SK-N-SH treated with all-trans-retinoic acid at 6 μM for 48 hours (cell line): ENCODE measurements at regions not wholly inside any gene's neighbourhood (a gene's known extent, or its start where the extent isn't known, plus 50 kb on each side); places are given as distances from the start of the nearest gene placed in this dataset.

Experiments used
- ATAC-seq: fragments of 200-7000 bp; cut with Tn5 transposase; 3 replicates; pipeline ENCODE4 v1.9.1; 2020; ENCODE audit warnings: mild to moderate bottlenecking, moderate library complexity
- ARNTL ChIP-seq: fragments of 450-650 bp; formaldehyde crosslinking; IDR thresholded peaks from 2 replicates; pipeline ENCODE4 v1.5.0; 2020; ENCODE audit warnings: low read depth, mild to moderate bottlenecking, moderate library complexity, borderline replicate concordance
- BACH2 ChIP-seq: fragments of 250-450 bp; sonication (Bioruptor Pico); IDR thresholded peaks from 2 replicates; pipeline ENCODE4 v1.9.0; 2021; ENCODE audit warnings: mild to moderate bottlenecking, borderline replicate concordance
- CSDC2 ChIP-seq: fragments of 250-450 bp; sonication (Bioruptor Pico); IDR thresholded peaks from 2 replicates; pipeline ENCODE4 v1.5.0; 2020; ENCODE audit warnings: mild to moderate bottlenecking, moderate library complexity
- ESRRG ChIP-seq: fragments of 250-450 bp; sonication (Bioruptor Pico); IDR thresholded peaks from 2 replicates; pipeline ENCODE4 v1.6.1; 2021; ENCODE audit warnings: mild to moderate bottlenecking
- GLIS3 ChIP-seq: fragments of 250-450 bp; sonication (Bioruptor Pico); IDR thresholded peaks from 2 replicates; pipeline ENCODE4 v1.5.0; 2020; ENCODE audit warnings: mild to moderate bottlenecking, moderate library complexity
- ISL1 ChIP-seq: fragments of 250-450 bp; sonication (Bioruptor Pico); IDR thresholded peaks from 2 replicates; pipeline ENCODE4 v2.1.2; 2022; ENCODE audit warnings: mild to moderate bottlenecking, moderate library complexity
- OSR1 ChIP-seq: fragments of 250-450 bp; sonication (Bioruptor Pico); IDR thresholded peaks from 2 replicates; pipeline ENCODE4 v1.8.0; 2022; ENCODE audit warnings: moderate library complexity, mild to moderate bottlenecking, inconsistent platforms
- PPARA ChIP-seq: fragments of 250-450 bp; sonication (Bioruptor Pico); IDR thresholded peaks from 2 replicates; pipeline ENCODE4 v1.5.0; 2020; ENCODE audit warnings: mild to moderate bottlenecking, borderline replicate concordance
- RARB ChIP-seq: fragments of 250-450 bp; sonication (Bioruptor Pico); IDR thresholded peaks from 2 replicates; pipeline ENCODE4 v1.8.0; 2021; ENCODE audit warnings: mild to moderate bottlenecking, moderate library complexity
- SNAI2 ChIP-seq: fragments of 250-450 bp; sonication (Bioruptor Pico); IDR thresholded peaks from 2 replicates; pipeline ENCODE4 v1.5.0; 2020; ENCODE audit warnings: mild to moderate bottlenecking, moderate library complexity
- TCF4 ChIP-seq: fragments of 250-450 bp; sonication (Bioruptor Pico); IDR thresholded peaks from 2 replicates; pipeline ENCODE4 v1.8.0; 2021; ENCODE audit warnings: mild to moderate bottlenecking, moderate library complexity, borderline replicate concordance
- TOX ChIP-seq: fragments of 250-450 bp; sonication (Bioruptor Pico); IDR thresholded peaks from 2 replicates; pipeline ENCODE4 v1.8.0; 2021; ENCODE audit warnings: mild to moderate bottlenecking, moderate library complexity, borderline replicate concordance
- ZC3H10 ChIP-seq: fragments of 250-450 bp; sonication (Bioruptor Pico); IDR thresholded peaks from 2 replicates; pipeline ENCODE4 v1.5.1; 2021; ENCODE audit warnings: mild to moderate bottlenecking, moderate library complexity
- ZFP3 ChIP-seq: fragments of 250-450 bp; sonication (Bioruptor Pico); IDR thresholded peaks from 2 replicates; pipeline ENCODE4 v1.5.0; 2020; ENCODE audit warnings: mild to moderate bottlenecking, moderate library complexity
- ZFP30 ChIP-seq: fragments of 450-650 bp; formaldehyde crosslinking; IDR thresholded peaks from 2 replicates; pipeline ENCODE4 v1.5.0; 2022; ENCODE audit warnings: mild to moderate bottlenecking, moderate library complexity
- ZNF565 ChIP-seq: fragments of 450-650 bp; formaldehyde crosslinking; conservative IDR thresholded peaks from 2 replicates; pipeline ENCODE4 v1.5.0; 2020; ENCODE audit warnings: low read depth, mild to moderate bottlenecking, moderate library complexity
- ZNF70 ChIP-seq: fragments of 450-650 bp; formaldehyde crosslinking; IDR thresholded peaks from 2 replicates; pipeline ENCODE4 v1.5.0; 2020; ENCODE audit warnings: mild to moderate bottlenecking, moderate library complexity
- ZNF8 ChIP-seq: fragments of 450-650 bp; formaldehyde crosslinking; IDR thresholded peaks from 2 replicates; pipeline ENCODE4 v1.5.0; 2020; ENCODE audit warnings: mild to moderate bottlenecking, moderate library complexity
- TF ChIP-seq, protein P1 (sequence below): fragments of 250-450 bp; sonication (Bioruptor Pico); IDR thresholded peaks from 2 replicates; pipeline ENCODE4 v1.5.0; 2020; ENCODE audit warnings: mild to moderate bottlenecking, moderate library complexity
- TF ChIP-seq, protein P2 (sequence below): fragments of 250-450 bp; sonication (Bioruptor Pico); IDR thresholded peaks from 2 replicates; pipeline ENCODE4 v1.8.0; 2021; ENCODE audit warnings: low read depth, mild to moderate bottlenecking, moderate library complexity, borderline replicate concordance
- TF ChIP-seq, protein P3 (sequence below): fragments of 250-450 bp; sonication (Bioruptor Pico); IDR thresholded peaks from 2 replicates; pipeline ENCODE4 v1.8.0; 2020; ENCODE audit warnings: mild to moderate bottlenecking, moderate library complexity, borderline replicate concordance
- TF ChIP-seq, protein P4 (sequence below): fragments of 250-450 bp; sonication (Bioruptor Pico); IDR thresholded peaks from 2 replicates; pipeline ENCODE4 v1.5.1; 2020; ENCODE audit warnings: low read depth, mild to moderate bottlenecking, moderate library complexity
- TF ChIP-seq, protein P5 (sequence below): fragments of 250-450 bp; sonication (Bioruptor Pico); IDR thresholded peaks from 2 replicates; pipeline ENCODE4 v1.5.1; 2021; ENCODE audit warnings: mild to moderate bottlenecking, moderate library complexity

DNA sequence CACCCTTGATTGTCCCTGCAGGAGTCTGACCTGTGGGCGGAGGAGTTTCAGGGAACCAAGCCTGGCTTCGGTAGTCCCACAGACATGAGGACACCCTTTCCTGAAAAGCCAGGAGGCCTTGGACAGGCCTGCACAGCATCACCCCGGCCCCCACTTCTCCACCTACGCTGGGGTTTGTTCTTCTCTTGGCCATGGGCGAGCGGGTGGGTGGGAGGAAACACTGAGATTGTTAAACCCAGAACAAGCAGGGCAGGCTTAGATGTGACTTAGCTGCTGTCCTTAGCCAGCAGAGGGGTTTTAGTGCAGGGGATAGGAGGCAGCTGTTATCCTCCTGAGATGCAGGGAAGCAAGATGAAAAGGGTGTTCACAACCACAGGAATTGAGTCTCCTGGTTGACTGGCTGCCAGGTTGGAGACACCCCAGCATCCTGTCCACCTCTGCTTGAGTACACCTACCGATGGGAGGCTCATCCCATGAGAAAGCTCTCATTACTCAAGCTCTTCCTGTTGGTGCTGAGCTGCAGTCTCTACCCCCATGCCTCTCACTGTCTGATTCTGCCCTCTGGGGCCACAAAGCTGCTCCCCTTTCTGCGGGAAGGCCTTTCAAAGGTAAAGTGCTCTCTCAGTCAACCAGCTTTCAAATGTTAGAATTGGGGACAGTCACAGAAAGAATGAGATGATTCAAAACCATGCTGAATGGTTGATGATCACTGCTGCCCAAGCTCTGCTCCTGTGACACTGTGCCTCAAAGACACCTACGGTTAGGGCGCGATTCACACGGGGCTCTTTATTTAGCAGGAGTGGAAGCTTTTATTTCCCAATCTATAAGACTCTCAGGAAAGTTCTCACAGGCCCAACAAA, 86.3 kb downstream of the IRF2BPL start:
- no peak for ATAC-seq

DNA sequence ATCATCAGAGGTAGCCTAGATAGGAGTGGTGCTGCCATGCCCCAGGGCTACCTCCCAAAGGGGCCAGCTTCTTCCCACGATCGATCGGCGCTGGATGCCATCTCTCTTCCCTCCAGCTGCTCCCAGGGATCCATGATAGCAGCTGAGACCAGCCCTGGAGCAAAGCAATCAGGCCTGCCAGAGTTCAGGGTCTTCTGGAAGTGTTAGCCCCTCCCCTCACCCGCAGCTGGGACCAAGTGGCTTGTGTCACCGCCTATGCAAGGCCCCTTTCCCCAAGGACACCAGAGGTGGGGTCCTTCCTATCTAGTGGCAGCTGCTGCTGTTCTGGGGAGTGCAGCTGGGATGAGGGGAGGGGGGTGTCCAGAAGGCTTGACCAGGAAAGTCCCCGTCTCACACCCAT, 87.0 kb downstream of the IRF2BPL start:
- no peak for ATAC-seq
- TF ChIP-seq, protein P1, sequence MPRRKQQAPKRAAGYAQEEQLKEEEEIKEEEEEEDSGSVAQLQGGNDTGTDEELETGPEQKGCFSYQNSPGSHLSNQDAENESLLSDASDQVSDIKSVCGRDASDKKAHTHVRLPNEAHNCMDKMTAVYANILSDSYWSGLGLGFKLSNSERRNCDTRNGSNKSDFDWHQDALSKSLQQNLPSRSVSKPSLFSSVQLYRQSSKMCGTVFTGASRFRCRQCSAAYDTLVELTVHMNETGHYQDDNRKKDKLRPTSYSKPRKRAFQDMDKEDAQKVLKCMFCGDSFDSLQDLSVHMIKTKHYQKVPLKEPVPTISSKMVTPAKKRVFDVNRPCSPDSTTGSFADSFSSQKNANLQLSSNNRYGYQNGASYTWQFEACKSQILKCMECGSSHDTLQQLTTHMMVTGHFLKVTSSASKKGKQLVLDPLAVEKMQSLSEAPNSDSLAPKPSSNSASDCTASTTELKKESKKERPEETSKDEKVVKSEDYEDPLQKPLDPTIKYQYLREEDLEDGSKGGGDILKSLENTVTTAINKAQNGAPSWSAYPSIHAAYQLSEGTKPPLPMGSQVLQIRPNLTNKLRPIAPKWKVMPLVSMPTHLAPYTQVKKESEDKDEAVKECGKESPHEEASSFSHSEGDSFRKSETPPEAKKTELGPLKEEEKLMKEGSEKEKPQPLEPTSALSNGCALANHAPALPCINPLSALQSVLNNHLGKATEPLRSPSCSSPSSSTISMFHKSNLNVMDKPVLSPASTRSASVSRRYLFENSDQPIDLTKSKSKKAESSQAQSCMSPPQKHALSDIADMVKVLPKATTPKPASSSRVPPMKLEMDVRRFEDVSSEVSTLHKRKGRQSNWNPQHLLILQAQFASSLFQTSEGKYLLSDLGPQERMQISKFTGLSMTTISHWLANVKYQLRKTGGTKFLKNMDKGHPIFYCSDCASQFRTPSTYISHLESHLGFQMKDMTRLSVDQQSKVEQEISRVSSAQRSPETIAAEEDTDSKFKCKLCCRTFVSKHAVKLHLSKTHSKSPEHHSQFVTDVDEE (CRISPR knock-in tag) = no peak
- TF ChIP-seq ZNF8 (CRISPR knock-in tag) (no peak), RARB (CRISPR knock-in tag) (no peak), CSDC2 (no peak), TOX (CRISPR knock-in tag) (no peak), ZFP30 (CRISPR knock-in tag) (no peak), BACH2 (CRISPR knock-in tag) (no peak), ARNTL (CRISPR knock-in tag) (no peak), TCF4 (CRISPR knock-in tag) (no peak), PPARA (CRISPR knock-in tag) (no peak), ZC3H10 (CRISPR knock-in tag) (no peak), GLIS3 (CRISPR knock-in tag) (no peak), OSR1 (CRISPR knock-in tag) (no peak), ISL1 (no peak), ESRRG (CRISPR knock-in tag) (no peak), ZNF565 (CRISPR knock-in tag) (no peak)
- TF ChIP-seq, protein P2, sequence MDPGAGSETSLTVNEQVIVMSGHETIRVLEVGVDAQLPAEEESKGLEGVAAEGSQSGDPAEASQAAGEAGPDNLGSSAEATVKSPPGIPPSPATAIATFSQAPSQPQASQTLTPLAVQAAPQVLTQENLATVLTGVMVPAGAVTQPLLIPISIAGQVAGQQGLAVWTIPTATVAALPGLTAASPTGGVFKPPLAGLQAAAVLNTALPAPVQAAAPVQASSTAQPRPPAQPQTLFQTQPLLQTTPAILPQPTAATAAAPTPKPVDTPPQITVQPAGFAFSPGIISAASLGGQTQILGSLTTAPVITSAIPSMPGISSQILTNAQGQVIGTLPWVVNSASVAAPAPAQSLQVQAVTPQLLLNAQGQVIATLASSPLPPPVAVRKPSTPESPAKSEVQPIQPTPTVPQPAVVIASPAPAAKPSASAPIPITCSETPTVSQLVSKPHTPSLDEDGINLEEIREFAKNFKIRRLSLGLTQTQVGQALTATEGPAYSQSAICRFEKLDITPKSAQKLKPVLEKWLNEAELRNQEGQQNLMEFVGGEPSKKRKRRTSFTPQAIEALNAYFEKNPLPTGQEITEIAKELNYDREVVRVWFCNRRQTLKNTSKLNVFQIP (CRISPR knock-in tag) = no peak
- TF ChIP-seq, protein P3, sequence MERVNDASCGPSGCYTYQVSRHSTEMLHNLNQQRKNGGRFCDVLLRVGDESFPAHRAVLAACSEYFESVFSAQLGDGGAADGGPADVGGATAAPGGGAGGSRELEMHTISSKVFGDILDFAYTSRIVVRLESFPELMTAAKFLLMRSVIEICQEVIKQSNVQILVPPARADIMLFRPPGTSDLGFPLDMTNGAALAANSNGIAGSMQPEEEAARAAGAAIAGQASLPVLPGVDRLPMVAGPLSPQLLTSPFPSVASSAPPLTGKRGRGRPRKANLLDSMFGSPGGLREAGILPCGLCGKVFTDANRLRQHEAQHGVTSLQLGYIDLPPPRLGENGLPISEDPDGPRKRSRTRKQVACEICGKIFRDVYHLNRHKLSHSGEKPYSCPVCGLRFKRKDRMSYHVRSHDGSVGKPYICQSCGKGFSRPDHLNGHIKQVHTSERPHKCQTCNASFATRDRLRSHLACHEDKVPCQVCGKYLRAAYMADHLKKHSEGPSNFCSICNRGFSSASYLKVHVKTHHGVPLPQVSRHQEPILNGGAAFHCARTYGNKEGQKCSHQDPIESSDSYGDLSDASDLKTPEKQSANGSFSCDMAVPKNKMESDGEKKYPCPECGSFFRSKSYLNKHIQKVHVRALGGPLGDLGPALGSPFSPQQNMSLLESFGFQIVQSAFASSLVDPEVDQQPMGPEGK (CRISPR knock-in tag) = no peak
- TF ChIP-seq, protein P4, sequence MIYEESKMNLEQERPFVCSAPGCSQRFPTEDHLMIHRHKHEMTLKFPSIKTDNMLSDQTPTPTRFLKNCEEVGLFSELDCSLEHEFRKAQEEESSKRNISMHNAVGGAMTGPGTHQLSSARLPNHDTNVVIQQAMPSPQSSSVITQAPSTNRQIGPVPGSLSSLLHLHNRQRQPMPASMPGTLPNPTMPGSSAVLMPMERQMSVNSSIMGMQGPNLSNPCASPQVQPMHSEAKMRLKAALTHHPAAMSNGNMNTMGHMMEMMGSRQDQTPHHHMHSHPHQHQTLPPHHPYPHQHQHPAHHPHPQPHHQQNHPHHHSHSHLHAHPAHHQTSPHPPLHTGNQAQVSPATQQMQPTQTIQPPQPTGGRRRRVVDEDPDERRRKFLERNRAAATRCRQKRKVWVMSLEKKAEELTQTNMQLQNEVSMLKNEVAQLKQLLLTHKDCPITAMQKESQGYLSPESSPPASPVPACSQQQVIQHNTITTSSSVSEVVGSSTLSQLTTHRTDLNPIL (CRISPR knock-in tag) = no peak

More for the DNA sequence above, 86.3 kb downstream of the IRF2BPL start:
- TF ChIP-seq, protein P4 (CRISPR knock-in tag) = no peak
- TF ChIP-seq CSDC2 (no peak), ESRRG (CRISPR knock-in tag) (no peak), RARB (CRISPR knock-in tag) (no peak), ZFP30 (CRISPR knock-in tag) (no peak), TCF4 (CRISPR knock-in tag) (no peak), SNAI2 (no peak), PPARA (CRISPR knock-in tag) (no peak), GLIS3 (CRISPR knock-in tag) (no peak), ZNF70 (CRISPR knock-in tag) (no peak), ZFP3 (CRISPR knock-in tag) (no peak), ZNF565 (CRISPR knock-in tag) (no peak), OSR1 (CRISPR knock-in tag) (no peak), ZNF8 (CRISPR knock-in tag) (no peak), ZC3H10 (CRISPR knock-in tag) (no peak)
- TF ChIP-seq, protein P5, sequence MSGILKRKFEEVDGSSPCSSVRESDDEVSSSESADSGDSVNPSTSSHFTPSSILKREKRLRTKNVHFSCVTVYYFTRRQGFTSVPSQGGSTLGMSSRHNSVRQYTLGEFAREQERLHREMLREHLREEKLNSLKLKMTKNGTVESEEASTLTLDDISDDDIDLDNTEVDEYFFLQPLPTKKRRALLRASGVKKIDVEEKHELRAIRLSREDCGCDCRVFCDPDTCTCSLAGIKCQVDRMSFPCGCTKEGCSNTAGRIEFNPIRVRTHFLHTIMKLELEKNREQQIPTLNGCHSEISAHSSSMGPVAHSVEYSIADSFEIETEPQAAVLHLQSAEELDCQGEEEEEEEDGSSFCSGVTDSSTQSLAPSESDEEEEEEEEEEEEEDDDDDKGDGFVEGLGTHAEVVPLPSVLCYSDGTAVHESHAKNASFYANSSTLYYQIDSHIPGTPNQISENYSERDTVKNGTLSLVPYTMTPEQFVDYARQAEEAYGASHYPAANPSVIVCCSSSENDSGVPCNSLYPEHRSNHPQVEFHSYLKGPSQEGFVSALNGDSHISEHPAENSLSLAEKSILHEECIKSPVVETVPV (CRISPR knock-in tag) = no peak
- TF ChIP-seq, all 23 proteins: peak for 0
